AG08395 (cell line): ENCODE measurements at regions not wholly inside any gene's neighbourhood (a gene's known extent, or its start where the extent isn't known, plus 50 kb on each side); places are given as distances from the start of the nearest gene placed in this dataset.

Experiments used
- DNase-seq: peaks from one replicate; pipeline ENCODE4 v3.0.0; 2012; ENCODE audit warnings: mixed read lengths, low spot score

DNA sequence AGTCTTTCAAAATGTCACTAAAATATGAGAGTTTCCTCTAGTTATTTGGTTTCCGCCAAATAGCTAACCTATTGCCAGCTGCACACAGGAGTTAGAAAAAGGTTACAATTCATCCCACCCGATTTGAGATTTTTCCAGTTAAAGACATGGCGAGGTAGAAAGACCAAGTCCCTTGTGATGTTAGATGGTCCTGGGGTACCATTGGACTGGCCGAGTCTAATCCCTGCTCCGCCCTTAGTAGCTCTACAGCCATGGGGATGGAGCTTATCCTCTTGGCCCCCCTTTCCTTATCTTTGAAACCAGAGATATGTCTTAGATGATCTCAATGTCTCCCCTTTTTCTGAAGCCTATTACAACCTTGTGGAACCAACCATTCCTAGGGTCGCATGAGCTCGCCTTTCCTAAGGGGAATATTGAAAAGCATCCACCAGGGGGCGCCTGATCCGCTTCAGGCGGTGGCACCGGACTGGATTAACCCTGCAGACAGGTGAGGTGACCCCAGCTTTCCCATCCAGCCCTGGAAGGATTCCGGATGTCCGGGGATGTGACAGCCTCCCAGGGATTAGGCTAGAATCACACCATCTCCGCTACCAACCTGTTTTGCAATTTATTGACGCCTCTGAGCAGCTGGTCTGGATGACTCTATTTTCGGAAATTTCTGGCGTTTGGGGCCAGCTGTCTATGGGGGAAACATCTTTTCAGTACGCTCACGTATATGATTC, 68.3 kb upstream of the SIM2 start:
- DNase-seq, result peak; percentile 68

DNA sequence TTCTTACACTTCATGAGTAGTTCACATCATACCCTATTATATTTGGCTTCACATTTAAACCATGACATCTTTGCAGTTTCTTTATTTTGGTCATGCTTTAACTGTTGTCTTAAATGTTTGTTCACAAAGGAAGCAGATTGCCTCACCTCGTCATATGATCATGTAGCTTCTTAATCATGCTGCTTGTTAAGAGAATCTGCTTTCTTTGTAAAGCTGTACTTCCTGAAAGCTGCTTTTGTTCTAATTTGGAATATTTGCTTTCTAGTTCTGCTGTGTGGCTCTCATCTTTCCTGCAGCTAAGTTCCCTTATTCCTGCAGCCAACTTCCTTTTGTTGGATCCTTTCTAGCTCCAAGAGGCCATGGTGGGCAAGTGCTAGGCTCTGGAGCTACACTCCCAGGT, 62.9 kb upstream of the SIM2 start:
- no peak for DNase-seq

DNA sequence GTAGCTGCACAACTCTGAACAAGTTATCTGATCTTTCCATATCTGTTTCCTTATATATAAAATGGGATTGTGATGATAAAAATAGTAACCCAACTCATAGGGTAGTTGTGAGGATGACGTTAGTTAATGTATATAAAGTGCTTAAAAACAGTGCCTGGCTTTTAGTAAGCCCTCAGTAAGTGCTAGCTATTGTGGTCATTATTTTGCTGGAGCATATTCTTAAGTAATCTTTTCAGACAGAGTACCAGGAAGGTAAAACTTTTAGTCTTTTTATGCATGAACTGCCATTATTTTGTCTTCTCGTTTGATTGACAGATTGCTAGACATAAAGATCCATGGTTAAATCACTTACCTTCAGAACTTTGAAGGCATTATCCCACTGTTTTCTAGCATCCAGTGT, 62.5 kb upstream of the SIM2 start:
- DNase-seq, result no peak

DNA sequence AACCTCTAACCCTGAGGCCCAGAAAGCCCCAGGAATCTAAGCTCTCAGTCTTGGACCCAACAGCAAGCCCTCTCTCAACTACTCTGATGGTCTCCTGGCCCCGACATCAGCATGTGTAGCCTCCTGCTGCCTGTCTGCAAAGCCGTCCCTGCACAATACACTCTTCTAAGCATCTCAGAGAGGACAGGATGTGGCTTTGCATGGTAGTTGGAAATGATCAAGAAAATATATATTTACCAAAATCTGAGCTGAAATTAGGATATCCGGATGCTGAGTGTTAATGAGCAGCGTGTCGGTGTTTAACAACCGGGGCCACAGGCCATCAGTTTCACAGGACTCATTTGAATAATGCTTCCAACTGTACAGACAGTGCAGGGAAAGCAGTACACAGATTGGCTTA, 59.1 kb upstream of the SIM2 start:
- no peak for DNase-seq

DNA sequence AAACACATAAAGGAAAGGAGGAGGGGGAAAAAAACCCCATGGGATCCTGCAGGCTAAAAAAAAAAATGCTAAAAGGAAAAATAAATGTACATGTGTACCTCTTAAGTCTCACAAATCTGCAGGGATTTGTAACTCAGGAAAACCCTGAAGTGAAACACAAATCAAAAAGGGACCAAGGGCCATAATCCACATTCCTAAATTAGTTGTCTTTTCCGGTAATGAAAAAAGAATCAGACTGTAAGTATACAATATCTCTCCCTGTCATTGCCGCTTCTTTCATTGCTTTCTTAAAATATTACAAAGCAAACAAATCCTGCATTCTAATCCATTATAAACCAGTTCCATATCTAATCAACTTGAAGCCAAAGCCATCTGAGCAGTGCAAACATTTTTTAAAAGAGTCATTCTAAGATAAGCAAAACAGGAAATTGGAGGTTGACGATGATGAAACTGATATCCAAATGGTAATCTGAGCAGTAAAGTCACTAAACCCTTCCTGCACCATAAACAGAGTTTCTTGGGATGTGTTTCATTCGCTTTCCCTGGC, 58.7 kb upstream of the SIM2 start:
- no peak for DNase-seq

DNA sequence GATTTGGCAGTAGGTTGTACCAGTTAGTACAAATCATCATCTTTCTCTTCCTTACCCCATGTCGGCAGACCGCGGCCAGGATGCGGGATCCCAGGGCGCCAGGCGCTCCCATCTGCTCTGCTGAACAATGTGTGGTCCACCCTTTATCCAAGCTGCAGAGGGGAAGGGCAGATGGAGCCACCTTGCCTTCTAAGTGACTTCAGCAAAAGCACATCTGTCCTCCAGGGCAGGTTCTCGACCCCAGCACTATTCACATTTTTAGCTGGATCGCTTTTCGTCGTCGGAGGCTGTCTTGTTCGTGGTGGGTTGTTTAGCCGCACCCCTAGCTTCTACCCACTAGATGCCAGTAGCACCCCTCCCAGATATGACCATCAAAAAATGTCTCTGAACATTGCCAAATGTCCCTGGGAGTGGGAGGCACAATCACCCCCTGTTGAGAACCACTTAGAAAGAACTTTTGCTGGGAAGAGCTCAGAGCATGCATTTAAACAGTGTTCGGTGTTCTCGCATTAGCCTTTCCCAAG, 58.1 kb upstream of the SIM2 start:
- no peak for DNase-seq

DNA sequence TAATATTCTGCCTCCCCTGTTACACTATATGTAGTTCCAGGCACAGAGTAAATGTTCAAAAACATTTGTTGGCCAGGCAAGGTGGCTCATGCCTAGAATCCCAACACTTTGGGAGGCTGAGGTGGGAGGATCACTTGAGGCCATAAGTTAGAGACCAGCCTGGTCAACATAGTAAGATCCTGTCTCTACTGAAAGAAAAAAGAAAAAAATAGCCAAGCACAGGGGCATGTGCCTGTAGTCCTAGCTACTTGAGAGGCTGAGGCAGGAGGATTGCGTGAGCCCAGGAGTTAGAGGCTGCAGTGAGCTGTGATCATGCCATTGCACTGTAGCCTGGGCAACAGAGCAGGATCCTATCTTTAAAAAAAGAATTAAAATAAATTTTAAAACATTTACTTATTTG, 57.6 kb upstream of the SIM2 start:
- no peak for DNase-seq

DNA sequence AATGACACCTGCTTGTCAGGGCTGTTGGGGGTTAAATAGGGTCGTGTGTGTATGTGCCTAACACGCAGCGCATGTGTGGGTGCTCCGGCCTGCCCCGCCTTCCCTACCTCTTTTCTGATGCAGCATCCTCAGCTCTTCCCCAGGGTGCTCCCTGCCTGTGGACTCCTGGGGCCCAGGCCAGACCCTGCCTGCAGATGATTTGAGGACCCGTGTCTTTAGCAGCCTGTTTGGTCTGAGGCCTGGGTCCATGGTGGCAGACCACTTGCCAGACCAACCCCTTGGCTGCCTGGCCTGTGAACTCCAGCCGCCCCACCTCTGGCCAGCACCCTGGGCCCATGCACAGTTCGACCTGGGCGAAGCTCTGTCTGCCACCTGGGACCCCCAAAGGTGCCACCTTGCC, 57.0 kb upstream of the SIM2 start:
- DNase-seq, result no peak

DNA sequence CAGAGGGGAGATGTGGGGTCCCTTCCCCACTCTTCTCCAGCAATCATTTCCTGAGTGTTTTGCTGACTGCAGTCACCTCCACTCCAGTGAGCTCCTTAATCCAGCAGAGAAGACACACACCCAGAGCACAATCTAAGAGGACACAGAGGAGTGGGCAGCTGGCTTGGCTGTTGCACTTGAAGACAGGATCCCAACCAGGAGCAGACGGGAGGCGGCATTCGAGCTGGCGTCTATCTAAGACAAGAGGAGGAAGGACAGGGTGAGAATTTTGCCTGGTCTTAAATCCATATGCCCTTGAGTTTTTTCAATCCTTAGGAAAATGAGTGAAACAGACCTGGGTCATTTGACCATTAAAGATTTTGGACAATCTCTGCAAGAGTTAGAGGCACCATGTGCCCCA, 56.1 kb upstream of the SIM2 start:
- DNase-seq, result no peak

DNA sequence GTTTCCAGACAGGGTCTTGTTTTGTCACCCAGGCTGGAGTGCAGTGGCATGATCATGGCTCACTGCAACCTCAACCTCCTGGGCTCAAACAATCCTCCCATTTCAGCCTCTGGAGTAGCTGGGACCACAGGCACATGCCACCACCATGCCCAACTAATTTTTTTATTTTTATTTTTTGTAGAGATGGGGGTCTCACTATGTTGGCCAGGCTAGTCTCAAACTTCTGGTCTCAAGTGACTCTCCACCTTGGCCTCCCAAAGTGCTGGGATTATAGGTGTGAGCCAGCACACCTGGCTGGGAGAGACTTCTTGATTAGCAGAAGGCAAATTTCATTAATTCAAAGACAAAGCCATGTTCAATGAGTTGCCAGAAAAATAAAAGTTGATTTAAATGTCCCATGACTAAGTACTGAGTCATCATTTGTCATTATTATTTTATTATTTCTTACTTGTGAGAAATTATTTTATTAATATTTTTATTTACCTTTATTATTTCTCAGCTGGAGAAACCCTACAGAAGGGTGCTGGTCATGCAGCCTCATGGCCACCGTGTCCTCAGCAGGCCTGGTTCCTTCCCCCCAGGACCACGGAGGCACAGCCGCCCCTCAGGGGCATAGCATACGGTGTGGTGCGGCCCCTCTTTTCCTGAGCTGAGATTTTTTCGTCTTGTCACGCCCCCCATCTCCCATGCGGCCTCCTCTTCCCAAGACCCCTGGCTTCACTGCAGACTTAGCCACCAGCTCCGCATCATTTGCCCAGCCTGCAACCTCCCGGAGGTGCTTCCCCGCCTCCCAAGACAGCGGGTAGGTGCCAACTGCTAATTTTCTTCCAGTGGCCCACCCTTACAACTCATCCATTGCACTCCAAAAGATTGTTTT, 55.3 kb upstream of the SIM2 start:
- no peak for DNase-seq

DNA sequence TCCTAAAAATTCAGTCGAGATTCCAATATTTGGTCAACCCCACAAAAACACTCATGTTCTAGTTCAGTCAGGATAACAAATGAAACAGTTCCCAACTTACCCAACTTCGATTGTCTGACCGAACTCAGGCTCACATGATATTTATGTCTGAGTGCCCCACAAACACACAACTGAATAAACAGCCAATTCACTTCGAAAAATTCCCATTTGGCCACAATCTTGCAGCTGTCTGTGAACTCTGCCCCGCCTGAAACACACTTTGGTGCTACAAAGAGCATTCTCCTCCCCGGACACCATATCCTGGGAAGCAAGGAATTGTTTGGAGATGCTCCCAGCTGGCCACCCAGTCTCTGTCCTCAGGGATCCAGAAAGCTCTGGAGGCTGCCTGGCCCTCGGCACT, 52.9 kb upstream of the SIM2 start:
- DNase-seq, result no peak

DNA sequence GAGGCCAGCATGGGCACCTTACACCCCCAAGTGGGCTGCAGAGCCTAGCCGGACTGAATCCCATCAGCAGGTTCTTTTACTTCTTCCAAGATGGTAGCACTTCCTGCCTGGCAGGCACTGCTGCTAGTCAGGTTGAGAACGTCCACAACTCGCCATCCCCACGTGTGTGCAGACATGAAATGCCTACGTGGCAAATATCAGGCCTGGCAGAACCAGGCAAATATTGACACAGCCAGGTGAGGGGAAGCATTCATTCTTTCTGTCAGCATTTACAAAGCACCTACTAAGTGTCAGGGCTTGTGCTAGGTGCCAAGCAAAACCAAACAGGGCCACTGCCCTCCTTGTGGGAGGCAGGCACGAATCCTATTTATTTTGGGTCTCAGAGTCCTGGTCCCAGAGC, 52.3 kb upstream of the SIM2 start:
- DNase-seq, result no peak

DNA sequence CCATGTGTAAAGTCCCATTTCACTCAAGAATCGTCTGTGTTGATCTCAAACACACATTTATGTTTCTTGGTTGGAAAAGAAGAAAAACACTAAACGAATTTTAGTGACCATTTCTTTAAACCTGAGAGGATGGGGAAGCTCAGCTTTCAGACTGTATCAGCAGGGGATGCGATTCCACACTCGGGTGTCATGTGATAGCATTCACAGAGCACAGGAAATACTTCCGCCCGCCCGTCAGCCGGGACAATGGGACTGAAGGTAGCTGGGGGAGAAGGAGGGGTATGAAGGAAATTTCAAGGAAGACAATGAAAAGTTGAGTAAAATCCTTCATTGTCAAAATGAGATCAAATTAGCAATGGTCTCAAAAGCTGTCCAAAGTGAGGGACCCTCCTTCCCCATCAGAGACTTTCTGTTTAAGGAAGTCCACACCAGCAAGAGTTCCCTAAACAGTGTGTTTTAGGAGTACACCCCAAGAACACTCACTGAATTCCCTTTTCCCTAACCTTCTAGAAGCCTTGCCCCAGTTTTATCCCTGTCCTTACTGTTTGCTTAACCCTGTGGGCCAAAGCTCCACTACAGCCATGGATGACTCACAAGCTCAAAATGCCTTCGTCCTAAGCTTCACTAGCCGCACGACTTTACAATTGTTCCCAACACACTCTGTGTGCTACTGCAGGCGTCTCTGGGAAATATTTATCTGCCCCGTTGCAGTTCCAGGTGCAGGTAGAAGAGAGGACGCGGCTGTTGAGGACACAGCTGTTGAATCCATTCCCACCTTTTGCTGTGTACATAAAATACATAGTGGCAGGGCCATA, 51.4 kb upstream of the SIM2 start:
- no peak for DNase-seq
